Ovary (tissue), 3 donors: ENCODE measurements at regions not wholly inside any gene's neighbourhood (a gene's known extent, or its start where the extent isn't known, plus 50 kb on each side); places are given as distances from the start of the nearest gene placed in this dataset.

Source experiments
- CTCF ChIP-seq, 3 donors: fragments of 450-650 bp in 2 of 3; fragments of 200-600 bp in 1 of 3; IDR thresholded peaks; one replicate each; pipeline versions ENCODE4 v1.5.1 to v1.8.0; 2016 to 2022; ENCODE audit warnings: antibody characterized with exemption in 3 of 3, mild to moderate bottlenecking in 1 of 3
- EP300 ChIP-seq: sonication (generic); formaldehyde crosslinking; IDR thresholded peaks from one replicate; pipeline ENCODE4 v1.6.1; 2017; ENCODE audit warnings: antibody characterized with exemption
- POLR2A ChIP-seq: fragments of 450-650 bp; IDR thresholded peaks from one replicate; pipeline ENCODE4 v1.6.1; 2017; ENCODE audit warnings: antibody characterized with exemption, mild to moderate bottlenecking, moderate library complexity
- donor health status: DM: no; HTN: no; CAD: no.

DNA sequence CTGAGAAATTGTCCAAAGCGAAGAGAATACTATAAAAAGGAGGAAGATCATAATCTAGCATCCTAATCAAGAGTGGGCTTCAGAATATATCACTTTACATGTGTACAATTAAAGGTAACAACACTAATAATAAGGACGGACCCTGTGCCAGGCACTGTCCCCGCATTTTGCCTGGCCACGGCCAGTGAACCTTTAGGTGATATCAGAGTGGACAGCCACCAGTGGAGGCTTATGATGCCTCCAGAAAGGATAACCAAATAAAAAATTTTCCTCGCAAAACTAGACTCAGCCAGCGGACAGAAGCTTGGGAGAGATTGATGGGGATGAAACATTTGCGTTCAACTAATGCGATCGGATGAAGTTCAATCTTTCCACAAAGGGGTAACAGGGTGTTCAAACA, 436.4 kb downstream of the NPHP4 start:
- TF ChIP-seq CTCF (IDR thresholded peaks at IDR 0.05) (no peak), EP300 (no peak), POLR2A (no peak)
